ENCODE measurements at regions not wholly inside any gene's neighbourhood (a gene's known extent, or its start where the extent isn't known, plus 50 kb on each side); places are given as distances from the start of the nearest gene placed in this dataset.
A peak's percentile ranks its signal among the peaks of the same experiment; 100 is the strongest.

- DNase-seq, result peak; percentile 6
Observed at GRCh38 chr13:29713839-29714238, 118.4 kb upstream of the SLC7A1 start.

GRCh38 chr13:29711776-29712175 is 116.3 kb upstream of the SLC7A1 start:
- DNase-seq, result no peak

- no peak for DNase-seq
Observed at GRCh38 chr13:29710511-29710910, 115.0 kb upstream of the SLC7A1 start.

- no peak for DNase-seq
Observed at GRCh38 chr13:29709407-29710069, 114.0 kb upstream of the SLC7A1 start.

GRCh38 chr13:29707876-29708543 is 112.5 kb upstream of the SLC7A1 start:
- peak; percentile 48 for DNase-seq

GRCh38 chr13:29706923-29707322 is 111.4 kb upstream of the SLC7A1 start:
- no peak for DNase-seq

- DNase-seq, result no peak
Observed at GRCh38 chr13:29704648-29705047, 109.2 kb upstream of the SLC7A1 start.

- DNase-seq, result no peak
Observed at GRCh38 chr13:29703421-29703820, 107.9 kb upstream of the SLC7A1 start.

GRCh38 chr13:29702912-29703351 is 107.4 kb upstream of the SLC7A1 start:
- peak; percentile 78 for DNase-seq

GRCh38 chr13:29698106-29698505 is 102.6 kb upstream of the SLC7A1 start:
- no peak for DNase-seq

- DNase-seq, result no peak
Observed at GRCh38 chr13:29696606-29697005, 101.1 kb upstream of the SLC7A1 start.

GRCh38 chr13:29693275-29693945 is 97.9 kb upstream of the SLC7A1 start:
- DNase-seq, result no peak

GRCh38 chr13:29689548-29689947 is 94.1 kb upstream of the SLC7A1 start:
- DNase-seq, result no peak

- no peak for DNase-seq
Observed at GRCh38 chr13:29688193-29688592, 92.7 kb upstream of the SLC7A1 start.

GRCh38 chr13:29684441-29684840 is 89.0 kb upstream of the SLC7A1 start:
- DNase-seq, result no peak

- DNase-seq, result no peak
Observed at GRCh38 chr13:29683041-29683440, 87.6 kb upstream of the SLC7A1 start.

- no peak for DNase-seq
Observed at GRCh38 chr13:29681864-29682263, 86.4 kb upstream of the SLC7A1 start.

GRCh38 chr13:29679396-29680053 is 84.0 kb upstream of the SLC7A1 start:
- DNase-seq, result no peak

- DNase-seq, result no peak
Observed at GRCh38 chr13:29677627-29678026, 82.1 kb upstream of the SLC7A1 start.

GRCh38 chr13:29676941-29677452 is 81.5 kb upstream of the SLC7A1 start:
- DNase-seq, result no peak

GRCh38 chr13:29676535-29676934 is 81.0 kb upstream of the SLC7A1 start:
- DNase-seq, result peak; percentile 35

- peak; percentile 61 for DNase-seq
Observed at GRCh38 chr13:29674532-29674931, 79.0 kb upstream of the SLC7A1 start.

GRCh38 chr13:29664591-29664990 is 69.1 kb upstream of the SLC7A1 start:
- no peak for DNase-seq

All from HCEC 1CT (cell line).